ENCODE measurements at regions not wholly inside any gene's neighbourhood (a gene's known extent, or its start where the extent isn't known, plus 50 kb on each side); places are given as distances from the start of the nearest gene placed in this dataset.

GRCh38 chr17:65328567-65328966, 191.4 kb downstream of the RGS9 start:
- TF ChIP-seq, protein P1, sequence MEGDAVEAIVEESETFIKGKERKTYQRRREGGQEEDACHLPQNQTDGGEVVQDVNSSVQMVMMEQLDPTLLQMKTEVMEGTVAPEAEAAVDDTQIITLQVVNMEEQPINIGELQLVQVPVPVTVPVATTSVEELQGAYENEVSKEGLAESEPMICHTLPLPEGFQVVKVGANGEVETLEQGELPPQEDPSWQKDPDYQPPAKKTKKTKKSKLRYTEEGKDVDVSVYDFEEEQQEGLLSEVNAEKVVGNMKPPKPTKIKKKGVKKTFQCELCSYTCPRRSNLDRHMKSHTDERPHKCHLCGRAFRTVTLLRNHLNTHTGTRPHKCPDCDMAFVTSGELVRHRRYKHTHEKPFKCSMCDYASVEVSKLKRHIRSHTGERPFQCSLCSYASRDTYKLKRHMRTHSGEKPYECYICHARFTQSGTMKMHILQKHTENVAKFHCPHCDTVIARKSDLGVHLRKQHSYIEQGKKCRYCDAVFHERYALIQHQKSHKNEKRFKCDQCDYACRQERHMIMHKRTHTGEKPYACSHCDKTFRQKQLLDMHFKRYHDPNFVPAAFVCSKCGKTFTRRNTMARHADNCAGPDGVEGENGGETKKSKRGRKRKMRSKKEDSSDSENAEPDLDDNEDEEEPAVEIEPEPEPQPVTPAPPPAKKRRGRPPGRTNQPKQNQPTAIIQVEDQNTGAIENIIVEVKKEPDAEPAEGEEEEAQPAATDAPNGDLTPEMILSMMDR (IDR thresholded peaks at IDR 0.05), result no peak
- no peak for TF ChIP-seq POLR2A (IDR thresholded peaks at IDR 0.05)
